ENCODE measurements at regions not wholly inside any gene's neighbourhood (a gene's known extent, or its start where the extent isn't known, plus 50 kb on each side); places are given as distances from the start of the nearest gene placed in this dataset.

DNA sequence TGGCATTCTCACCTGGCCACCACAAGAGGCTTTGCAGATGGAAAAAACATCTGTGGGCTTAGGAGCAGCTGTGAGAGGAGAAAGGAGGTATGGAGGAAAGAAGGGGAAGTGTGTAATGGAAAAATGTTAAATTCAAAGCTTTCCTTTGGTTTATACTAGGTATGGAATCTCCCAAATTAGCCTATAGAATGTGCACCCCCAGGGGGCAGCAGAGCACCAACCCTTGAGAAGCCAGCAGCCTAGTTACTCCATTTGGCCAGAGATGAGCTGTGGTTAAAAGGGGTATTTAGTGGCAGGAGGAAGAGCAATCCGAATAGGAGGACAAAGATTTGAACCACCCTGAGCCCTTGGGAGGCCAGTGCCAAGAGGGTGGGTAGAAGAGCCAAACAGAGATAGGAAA is 97.5 kb upstream of the CTTNBP2NL start:
- no peak overlapping the region for H2BK120ac ChIP-seq (ENCODE audit: low read depth, low read length, poor library complexity, severe bottlenecking)
- no peak overlapping the region for H4K8ac ChIP-seq (replicated peaks; ENCODE audit: insufficient read length, low read depth, low read length)
- H2BK20ac ChIP-seq (ENCODE audit: low read depth, low read length, poor library complexity, severe bottlenecking) = no peak overlapping the region
- H3K4me1 ChIP-seq (ENCODE audit: insufficient read depth, low read length) = no peaks in the 10 kb centered on the region
- H2BK12ac ChIP-seq (ENCODE audit: insufficient read length, low read depth, low read length) = no peak overlapping the region
- no peak overlapping the region for H3K56ac ChIP-seq (ENCODE audit: insufficient read length, low read depth, low read length)
- no peaks in the 10 kb centered on the region for H3K79me1 ChIP-seq (ENCODE audit: insufficient read depth, low read depth, low read length, poor library complexity, severe bottlenecking)
- H3K18ac ChIP-seq (ENCODE audit: insufficient read length, low read depth, low read length) = no peak overlapping the region
- no peak overlapping the region for H3K4me2 ChIP-seq (ENCODE audit: insufficient read depth, insufficient read length, low read length)
- no peaks in the 10 kb centered on the region for H3K27me3 ChIP-seq (ENCODE audit: insufficient read depth, low read length)
- peaks cover 2% of the 10 kb centered on the region; the same call in 1 of the 2 replicates for H3K27me3 Mint-ChIP-seq (ENCODE audit: low read depth)
- no peak overlapping the region for H4K5ac ChIP-seq (ENCODE audit: insufficient read length, low read depth, low read length)
- peaks cover 2 to 3% of the 10 kb centered on the region in 2 experiments for H3K4me1 Mint-ChIP-seq
- no peak overlapping the region for H3K9ac ChIP-seq (ENCODE audit: extremely low read depth, insufficient read length, low read length)
- peak; percentile 71 for DNase-seq
- H3K9me3 ChIP-seq (ENCODE audit: control insufficient read depth, low read depth, low read length) = no peaks in the 10 kb centered on the region
- no peak overlapping the region; a peak in 1 of 5 replicates for H3K4me3 Mint-ChIP-seq
- no peak overlapping the region for H3K27ac ChIP-seq (ENCODE audit: insufficient read length, low read depth, low read length)
- H3K79me2 ChIP-seq (ENCODE audit: insufficient read depth, low read length) = no peaks in the 10 kb centered on the region
- H3K36me3 Mint-ChIP-seq (ENCODE audit: insufficient read depth in 1 of 3, low read depth in 3 of 3) = peaks cover 0 to 5% (median 0%) of the 10 kb centered on the region in 3 experiments; a peak in 2 of 7 replicates
- H3K14ac ChIP-seq (ENCODE audit: insufficient read depth, low read length) = no peak overlapping the region
- no peak overlapping the region for H4K91ac ChIP-seq (ENCODE audit: insufficient read length, low read depth, low read length)
- H3K27ac Mint-ChIP-seq = no peak overlapping the region; a peak in 1 of 7 replicates
- TF ChIP-seq CTCF (conservative IDR thresholded peaks at IDR 0.05) = peak; percentile 87
- H2BK15ac ChIP-seq (ENCODE audit: low read depth, low read length) = no peak overlapping the region
- no peak overlapping the region for H3K23ac ChIP-seq (ENCODE audit: insufficient read length, low read depth, low read length)
- no peak overlapping the region for H2AK5ac ChIP-seq (ENCODE audit: insufficient read length, low read length)
- H3K23me2 ChIP-seq (ENCODE audit: insufficient read length, low read depth, low read length, poor library complexity, severe bottlenecking) = no peaks in the 10 kb centered on the region
- no peaks in the 10 kb centered on the region for H4K20me1 ChIP-seq (ENCODE audit: control insufficient read depth, insufficient read depth, insufficient read length)
- no peak overlapping the region for H3K4ac ChIP-seq (ENCODE audit: low read depth, low read length)
- H2AFZ ChIP-seq (ENCODE audit: low read length) = no peak overlapping the region
- H3T11ph ChIP-seq (ENCODE audit: low read length) = no peak overlapping the region
- H2BK5ac ChIP-seq (ENCODE audit: insufficient read length, low read length) = no peak overlapping the region
- no CpG with 5 or more reads among the region's 1 CpG for WGBS (ENCODE audit: extremely low coverage, insufficient read length, low lambda C conversion rate)
- H3K9me3 Mint-ChIP-seq = peaks cover 7 to 13% of the 10 kb centered on the region in 2 experiments

Data from H9 (cell line).